GM18907 (cell line): ENCODE measurements at regions not wholly inside any gene's neighbourhood (a gene's known extent, or its start where the extent isn't known, plus 50 kb on each side); places are given as distances from the start of the nearest gene placed in this dataset.
"Not testable (repeated sequence)": the region's sequence is repeated elsewhere in the genome, so short reads cannot be mapped to it uniquely, and the experiment has no call there.

Experiments used
- ATAC-seq: cut with Tn5 transposase; IDR thresholded peaks from one replicate; pipeline ENCODE4 v1.9.1; 2021; ENCODE audit warnings: mild to moderate bottlenecking, moderate library complexity; ENCODE audit not compliant: unreplicated experiment

GRCh38 chr6:90375681-90376439, 79.2 kb upstream of the BACH2 start:
- no peak for ATAC-seq

GRCh38 chr6:90374201-90374600, 77.6 kb upstream of the BACH2 start:
- ATAC-seq: no peak

GRCh38 chr6:90372885-90373284, 76.2 kb upstream of the BACH2 start:
- no peak for ATAC-seq

- ATAC-seq: no peak
These were observed 75.8 kb upstream of the BACH2 start for GRCh38 chr6:90372450-90372849.

- ATAC-seq: no peak
These were observed 73.9 kb upstream of the BACH2 start for GRCh38 chr6:90370493-90370959.

- ATAC-seq: no peak
These were observed 73.0 kb upstream of the BACH2 start for GRCh38 chr6:90369651-90370050.

GRCh38 chr6:90369024-90369519, 72.4 kb upstream of the BACH2 start:
- ATAC-seq: peak; percentile 100

- no peak for ATAC-seq
These were observed 72.0 kb upstream of the BACH2 start for GRCh38 chr6:90368601-90369000.

- ATAC-seq: no peak
These were observed 71.4 kb upstream of the BACH2 start for GRCh38 chr6:90368001-90368400.

- no peak for ATAC-seq
These were observed 69.0 kb upstream of the BACH2 start for GRCh38 chr6:90365565-90366219.

GRCh38 chr6:90365002-90365401, 68.4 kb upstream of the BACH2 start:
- ATAC-seq: no peak

GRCh38 chr6:90364286-90364685, 67.6 kb upstream of the BACH2 start:
- ATAC-seq: no peak

- ATAC-seq: no peak
These were observed 65.7 kb upstream of the BACH2 start for GRCh38 chr6:90362318-90362717.

GRCh38 chr6:90361174-90361573, 64.5 kb upstream of the BACH2 start:
- no peak for ATAC-seq

- ATAC-seq: not testable (repeated sequence)
These were observed 61.6 kb upstream of the BACH2 start for GRCh38 chr6:90358036-90358770.

- no peak for ATAC-seq
These were observed 59.4 kb upstream of the BACH2 start for GRCh38 chr6:90356012-90356421.

- no peak for ATAC-seq
These were observed 58.3 kb upstream of the BACH2 start for GRCh38 chr6:90354961-90355360.

- no peak for ATAC-seq
These were observed 55.1 kb upstream of the BACH2 start for GRCh38 chr6:90351696-90352095.

- no peak for ATAC-seq
These were observed 54.3 kb upstream of the BACH2 start for GRCh38 chr6:90350689-90351554.

- no peak for ATAC-seq
These were observed 50.8 kb upstream of the BACH2 start for GRCh38 chr6:90347411-90347851.

GRCh38 chr6:90346729-90347128, 50.1 kb upstream of the BACH2 start:
- ATAC-seq: no peak
